ENCODE measurements at regions not wholly inside any gene's neighbourhood (a gene's known extent, or its start where the extent isn't known, plus 50 kb on each side); places are given as distances from the start of the nearest gene placed in this dataset.

- Histone ChIP-seq H3K9me3 (ENCODE audit: insufficient read depth, low read length) (no peaks in the 10 kb centered on the region), H3K36me3 (ENCODE audit: low read length) (no peaks in the 10 kb centered on the region), H3K27ac (ENCODE audit: low read depth, low read length) (no peak overlapping the region), H3K4me3 (ENCODE audit: insufficient read depth, low read length, poor library complexity, severe bottlenecking) (no peak overlapping the region), H3K27me3 (ENCODE audit: low read length) (no peaks in the 10 kb centered on the region), H3F3A (ENCODE audit: insufficient read depth) (no peaks in the 10 kb centered on the region), H3K79me2 (ENCODE audit: insufficient read depth, low read length) (no peaks in the 10 kb centered on the region), H3K4me2 (ENCODE audit: low read depth, low read length, poor library complexity, severe bottlenecking) (no peak overlapping the region), H3K9ac (ENCODE audit: low read length) (no peak overlapping the region), H3K9me2 (replicated peaks; ENCODE audit: insufficient read depth, low read length) (no peaks in the 10 kb centered on the region), H4K20me1 (ENCODE audit: low read depth, low read length) (no peaks in the 10 kb centered on the region), H2AFZ (ENCODE audit: low read depth, low read length, severe bottlenecking) (no peak overlapping the region)
- TF ChIP-seq EZH2phosphoT487 (conservative IDR thresholded peaks at IDR 0.05; ENCODE audit: low read length), result no peak
- TF ChIP-seq, protein P1, sequence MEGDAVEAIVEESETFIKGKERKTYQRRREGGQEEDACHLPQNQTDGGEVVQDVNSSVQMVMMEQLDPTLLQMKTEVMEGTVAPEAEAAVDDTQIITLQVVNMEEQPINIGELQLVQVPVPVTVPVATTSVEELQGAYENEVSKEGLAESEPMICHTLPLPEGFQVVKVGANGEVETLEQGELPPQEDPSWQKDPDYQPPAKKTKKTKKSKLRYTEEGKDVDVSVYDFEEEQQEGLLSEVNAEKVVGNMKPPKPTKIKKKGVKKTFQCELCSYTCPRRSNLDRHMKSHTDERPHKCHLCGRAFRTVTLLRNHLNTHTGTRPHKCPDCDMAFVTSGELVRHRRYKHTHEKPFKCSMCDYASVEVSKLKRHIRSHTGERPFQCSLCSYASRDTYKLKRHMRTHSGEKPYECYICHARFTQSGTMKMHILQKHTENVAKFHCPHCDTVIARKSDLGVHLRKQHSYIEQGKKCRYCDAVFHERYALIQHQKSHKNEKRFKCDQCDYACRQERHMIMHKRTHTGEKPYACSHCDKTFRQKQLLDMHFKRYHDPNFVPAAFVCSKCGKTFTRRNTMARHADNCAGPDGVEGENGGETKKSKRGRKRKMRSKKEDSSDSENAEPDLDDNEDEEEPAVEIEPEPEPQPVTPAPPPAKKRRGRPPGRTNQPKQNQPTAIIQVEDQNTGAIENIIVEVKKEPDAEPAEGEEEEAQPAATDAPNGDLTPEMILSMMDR (IDR thresholded peaks at IDR 0.05; ENCODE audit: insufficient read depth, low read length, poor library complexity, severe bottlenecking), result no peak
Observed at GRCh38 chrX:39171686-39172085, 370.4 kb downstream of the MID1IP1 start.

- H3F3A ChIP-seq (ENCODE audit: insufficient read depth), result no peaks in the 10 kb centered on the region
- H4K20me1 ChIP-seq (ENCODE audit: low read depth, low read length), result no peaks in the 10 kb centered on the region
- no peaks in the 10 kb centered on the region for H3K9me3 ChIP-seq (ENCODE audit: insufficient read depth, low read length)
- no peaks in the 10 kb centered on the region for H3K27me3 ChIP-seq (ENCODE audit: low read length)
- no peaks in the 10 kb centered on the region for H3K36me3 ChIP-seq (ENCODE audit: low read length)
- no peak overlapping the region for H2AFZ ChIP-seq (ENCODE audit: low read depth, low read length, severe bottlenecking)
- H3K27ac ChIP-seq (ENCODE audit: low read depth, low read length), result no peak overlapping the region
- TF ChIP-seq EZH2phosphoT487 (conservative IDR thresholded peaks at IDR 0.05; ENCODE audit: low read length), result no peak
- TF ChIP-seq, protein P1 (IDR thresholded peaks at IDR 0.05; ENCODE audit: insufficient read depth, low read length, poor library complexity, severe bottlenecking), result no peak
- no peak overlapping the region for H3K9ac ChIP-seq (ENCODE audit: low read length)
- no peaks in the 10 kb centered on the region for H3K79me2 ChIP-seq (ENCODE audit: insufficient read depth, low read length)
- H3K9me2 ChIP-seq (replicated peaks; ENCODE audit: insufficient read depth, low read length), result no peaks in the 10 kb centered on the region
- no peak overlapping the region for H3K4me2 ChIP-seq (ENCODE audit: low read depth, low read length, poor library complexity, severe bottlenecking)
- no peak overlapping the region for H3K4me3 ChIP-seq (ENCODE audit: insufficient read depth, low read length, poor library complexity, severe bottlenecking)
Observed at GRCh38 chrX:39174241-39174771, 373.0 kb downstream of the MID1IP1 start.

GRCh38 chrX:39174772-39175417 is 373.6 kb downstream of the MID1IP1 start:
- no peak overlapping the region for H2AFZ ChIP-seq (ENCODE audit: low read depth, low read length, severe bottlenecking)
- TF ChIP-seq, protein P1 (IDR thresholded peaks at IDR 0.05; ENCODE audit: insufficient read depth, low read length, poor library complexity, severe bottlenecking), result no peak
- no peak for TF ChIP-seq EZH2phosphoT487 (conservative IDR thresholded peaks at IDR 0.05; ENCODE audit: low read length)
- H3F3A ChIP-seq (ENCODE audit: insufficient read depth), result no peaks in the 10 kb centered on the region
- H3K79me2 ChIP-seq (ENCODE audit: insufficient read depth, low read length), result no peaks in the 10 kb centered on the region
- no peaks in the 10 kb centered on the region for H3K9me2 ChIP-seq (replicated peaks; ENCODE audit: insufficient read depth, low read length)
- H3K4me3 ChIP-seq (ENCODE audit: insufficient read depth, low read length, poor library complexity, severe bottlenecking), result no peak overlapping the region
- H3K36me3 ChIP-seq (ENCODE audit: low read length), result no peaks in the 10 kb centered on the region
- no peak overlapping the region for H3K4me2 ChIP-seq (ENCODE audit: low read depth, low read length, poor library complexity, severe bottlenecking)
- H3K27me3 ChIP-seq (ENCODE audit: low read length), result no peaks in the 10 kb centered on the region
- no peaks in the 10 kb centered on the region for H4K20me1 ChIP-seq (ENCODE audit: low read depth, low read length)
- H3K27ac ChIP-seq (ENCODE audit: low read depth, low read length), result no peak overlapping the region
- H3K9ac ChIP-seq (ENCODE audit: low read length), result no peak overlapping the region
- no peaks in the 10 kb centered on the region for H3K9me3 ChIP-seq (ENCODE audit: insufficient read depth, low read length)
